Fibroblast of mammary gland (primary cell): ENCODE measurements at regions not wholly inside any gene's neighbourhood (a gene's known extent, or its start where the extent isn't known, plus 50 kb on each side); places are given as distances from the start of the nearest gene placed in this dataset.

ENCODE experiments used
- DNase-seq: peaks from one replicate; pipeline ENCODE4 v3.0.0-alpha.2; 2010; ENCODE audit warnings: low read depth
- H3K4me3 ChIP-seq: 2 replicates; pipeline ENCODE4 v1.5.1; 2011; ENCODE audit warnings: low read depth, mild to moderate bottlenecking, low read length, moderate library complexity; ENCODE audit not compliant: control insufficient read depth
- CTCF ChIP-seq: conservative IDR thresholded peaks from 2 replicates; pipeline ENCODE4 v1.5.1; 2011; ENCODE audit warnings: low read depth, low read length, inconsistent platforms; ENCODE audit not compliant: control insufficient read depth, insufficient read depth

- DNase-seq, result peak; percentile 90
- H3K4me3 ChIP-seq, result no peak overlapping the region
- no peak for TF ChIP-seq CTCF
Measured at GRCh38 chr12:25769082-25769945, 189.2 kb upstream of the RASSF8 start.

GRCh38 chr12:25771041-25771440 lies 187.4 kb upstream of the RASSF8 start:
- peak; percentile 70 for DNase-seq
- TF ChIP-seq CTCF, result no peak
- no peak overlapping the region for H3K4me3 ChIP-seq

GRCh38 chr12:25771476-25771875 lies 187.0 kb upstream of the RASSF8 start:
- H3K4me3 ChIP-seq, result no peak overlapping the region
- DNase-seq, result no peak
- TF ChIP-seq CTCF, result no peak

DNA sequence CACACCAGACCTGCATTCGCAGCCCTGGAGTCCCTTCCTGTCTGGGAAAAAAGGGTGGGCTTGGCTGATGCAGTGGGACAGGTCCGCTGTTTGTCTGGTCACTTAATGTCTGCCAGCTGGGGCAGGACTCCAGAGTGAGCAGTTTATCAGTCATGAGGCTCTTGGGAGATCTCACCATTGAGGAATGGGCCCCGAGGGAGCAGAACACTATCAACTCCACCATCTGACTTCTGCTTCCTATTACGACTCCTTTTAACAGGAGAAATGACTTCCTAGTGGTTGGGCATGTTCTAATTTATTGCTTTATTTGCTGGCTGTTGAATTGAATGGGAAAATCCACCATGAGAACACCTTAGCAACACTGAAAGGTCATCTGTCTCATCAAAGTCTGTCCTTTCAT lies 182.5 kb upstream of the RASSF8 start:
- DNase-seq, result peak; percentile 81
- no peak for TF ChIP-seq CTCF
- H3K4me3 ChIP-seq, result no peak overlapping the region

GRCh38 chr12:25780771-25781170 lies 177.7 kb upstream of the RASSF8 start:
- H3K4me3 ChIP-seq, result no peak overlapping the region
- TF ChIP-seq CTCF, result no peak
- no peak for DNase-seq

DNA sequence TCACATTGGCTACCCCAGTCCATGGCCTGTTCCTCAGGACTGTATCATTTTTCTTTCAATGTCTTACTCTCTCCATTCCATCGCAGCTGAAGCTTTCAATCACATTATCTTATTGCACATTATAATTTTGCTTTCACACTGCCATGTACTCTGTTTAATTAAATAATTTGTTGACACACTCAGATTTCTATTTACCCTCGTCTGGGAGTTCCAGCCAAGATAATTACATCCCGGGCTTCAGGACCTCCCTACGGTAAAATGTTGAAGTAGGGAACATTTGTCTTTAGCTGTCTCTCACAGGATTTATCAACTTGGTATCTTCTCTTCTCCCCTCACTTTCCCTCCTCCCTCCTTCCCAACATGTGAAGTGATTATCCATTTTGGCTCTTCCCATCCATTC lies 177.2 kb upstream of the RASSF8 start:
- no peak overlapping the region for H3K4me3 ChIP-seq
- no peak for TF ChIP-seq CTCF
- DNase-seq, result no peak
